ENCODE measurements at regions not wholly inside any gene's neighbourhood (a gene's known extent, or its start where the extent isn't known, plus 50 kb on each side); places are given as distances from the start of the nearest gene placed in this dataset.

- WGBS (ENCODE audit: low lambda C conversion rate) = 4% methylated on average over 9 of the region's 9 CpGs
- in situ Hi-C loops (cut with HindIII; ENCODE audit: extremely low pct_ligation_motif_present, low pct_unique_long_range_greater_than_20kb) = no loop called here
These were observed 417.2 kb upstream of the KAZN start for GRCh38 chr1:14181191-14181795.

More at GRCh38 chr1:14181191-14181795, 417.2 kb upstream of the KAZN start:
- Histone ChIP-seq H3K4me1 (ENCODE audit: insufficient read depth, low read length) (no peaks in the 10 kb centered on the region), H3K36me3 (replicated peaks in 1 of 2; ENCODE audit: control insufficient read depth in 1 of 2, insufficient read depth in 2 of 2, low read length in 2 of 2) (no peaks in the 10 kb centered on the region), H3K9ac (ENCODE audit: insufficient read depth, low read depth, low read length) (no peak overlapping the region), H4K20me1 (ENCODE audit: insufficient read depth, low read length) (no peaks in the 10 kb centered on the region), H3K4me3 (replicated peaks in 1 of 3; ENCODE audit: insufficient read depth in 1 of 3, low read depth in 2 of 3, low read length in 3 of 3) (no peak overlapping the region), H3K27ac (ENCODE audit: extremely low read length, insufficient read depth, low read length) (no peak overlapping the region), H3K9me3 (ENCODE audit: low read length) (no peaks in the 10 kb centered on the region), H3K27me3 (ENCODE audit: control insufficient read depth in 1 of 2, insufficient read depth in 2 of 2, low read length in 2 of 2) (peaks cover 0 to 15% of the 10 kb centered on the region in 2 experiments; a peak in 2 of 5 replicates), H3K79me2 (ENCODE audit: insufficient read depth, low read length) (no peaks in the 10 kb centered on the region), H2AFZ (ENCODE audit: low read length) (no peak overlapping the region), H3K4me2 (ENCODE audit: low read depth, low read length) (no peak overlapping the region)
- BruUV-seq (replicated peaks) = no TSS peak
- ChIA-PET CTCF (ENCODE audit: low intra/inter-chr PET ratio, low total read pairs) (no interaction called here), POLR2A (no interaction called here)
- TF ChIP-seq ZNF543 (CRISPR knock-in tag; IDR thresholded peaks at IDR 0.05) = no peak
- TF ChIP-seq SRF (IDR thresholded peaks at IDR 0.05; ENCODE audit: low read depth, low read length) = no peak
- TF ChIP-seq ZNF569 (CRISPR knock-in tag; IDR thresholded peaks at IDR 0.05; ENCODE audit: borderline replicate concordance) = no peak
- TF ChIP-seq ATF5 (CRISPR knock-in tag; IDR thresholded peaks at IDR 0.05; ENCODE audit: low read depth) = no peak
- no peak for TF ChIP-seq SRY (CRISPR knock-in tag; IDR thresholded peaks at IDR 0.05)
- TF ChIP-seq GATA4 (IDR thresholded peaks at IDR 0.05; ENCODE audit: borderline replicate concordance, low read depth) = no peak
- TF ChIP-seq KDM2A (CRISPR knock-in tag; IDR thresholded peaks at IDR 0.05; ENCODE audit: borderline replicate concordance, low read depth) = no peak
- TF ChIP-seq ZNF101 (CRISPR knock-in tag; IDR thresholded peaks at IDR 0.05; ENCODE audit: borderline replicate concordance, low read depth) = no peak
- no peak for TF ChIP-seq MTF2 (CRISPR knock-in tag; IDR thresholded peaks at IDR 0.05; ENCODE audit: borderline replicate concordance)
- TF ChIP-seq TRIM22 (IDR thresholded peaks at IDR 0.05) = no peak
- TF ChIP-seq GPN1 (CRISPR knock-in tag; IDR thresholded peaks at IDR 0.05; ENCODE audit: borderline replicate concordance) = no peak
- intact Hi-C loops (cut with micrococcal nuclease; ENCODE audit: unreplicated experiment) = no loop called here
- DNase-seq (ENCODE audit: low spot score) (no peak), ATAC-seq (no peak), FAIRE-seq (no peak)
